Astrocyte (in vitro differentiated cells and primary cell): ENCODE measurements at regions not wholly inside any gene's neighbourhood (a gene's known extent, or its start where the extent isn't known, plus 50 kb on each side); places are given as distances from the start of the nearest gene placed in this dataset.

Experiments used
- EZH2 ChIP-seq: IDR thresholded peaks from 2 replicates; pipeline ENCODE4 v1.6.1; 2012; ENCODE audit warnings: mild to moderate bottlenecking, low read length, inconsistent platforms; ENCODE audit not compliant: insufficient read depth
- TF ChIP-seq, protein P1 (sequence below): IDR thresholded peaks from 2 replicates; pipeline ENCODE4 v1.5.1; 2011; ENCODE audit warnings: low read depth, mild to moderate bottlenecking, inconsistent platforms, low read length, moderate library complexity; ENCODE audit not compliant: insufficient read depth

DNA sequence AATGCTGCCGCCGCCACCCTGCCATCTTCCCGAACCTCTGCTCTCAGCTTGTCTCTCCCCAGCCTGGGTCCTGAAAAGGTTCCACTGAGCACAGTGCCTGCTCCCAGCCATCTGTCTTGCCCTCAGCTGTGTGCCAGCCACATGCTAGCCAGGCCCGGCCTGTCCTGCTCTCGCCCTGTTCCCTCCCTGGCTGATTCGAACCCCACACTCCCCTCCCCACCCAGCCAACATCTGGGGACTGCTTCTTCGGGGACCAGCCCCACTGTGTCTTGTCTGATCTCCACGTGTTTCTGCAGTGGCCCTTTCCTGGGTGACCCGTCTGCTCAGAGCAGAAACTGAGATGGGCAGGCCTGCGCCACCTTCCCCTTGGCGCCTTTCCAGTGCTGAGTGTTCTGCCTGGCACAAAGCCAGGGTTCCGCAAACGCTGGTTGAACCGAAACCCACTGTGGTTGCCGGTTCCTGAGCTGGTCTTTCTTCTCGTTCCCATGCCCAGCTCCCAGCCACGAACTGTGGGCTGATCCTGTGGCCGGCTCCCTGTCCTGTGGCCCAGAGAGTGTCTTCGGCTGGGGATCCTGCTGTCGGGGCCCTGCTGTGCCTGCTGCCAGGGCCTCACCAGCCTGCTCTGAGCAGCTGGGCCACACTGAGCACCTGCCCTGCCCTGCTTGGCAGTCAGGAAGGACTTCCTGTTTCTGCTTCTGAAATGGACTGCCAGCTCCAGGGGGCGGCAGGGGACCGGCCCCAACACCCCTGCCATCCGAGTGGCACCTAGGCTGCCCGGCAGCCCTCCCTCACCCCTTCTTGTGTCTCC, 62.7 kb upstream of the KLF13 start:
- TF ChIP-seq, protein P1, sequence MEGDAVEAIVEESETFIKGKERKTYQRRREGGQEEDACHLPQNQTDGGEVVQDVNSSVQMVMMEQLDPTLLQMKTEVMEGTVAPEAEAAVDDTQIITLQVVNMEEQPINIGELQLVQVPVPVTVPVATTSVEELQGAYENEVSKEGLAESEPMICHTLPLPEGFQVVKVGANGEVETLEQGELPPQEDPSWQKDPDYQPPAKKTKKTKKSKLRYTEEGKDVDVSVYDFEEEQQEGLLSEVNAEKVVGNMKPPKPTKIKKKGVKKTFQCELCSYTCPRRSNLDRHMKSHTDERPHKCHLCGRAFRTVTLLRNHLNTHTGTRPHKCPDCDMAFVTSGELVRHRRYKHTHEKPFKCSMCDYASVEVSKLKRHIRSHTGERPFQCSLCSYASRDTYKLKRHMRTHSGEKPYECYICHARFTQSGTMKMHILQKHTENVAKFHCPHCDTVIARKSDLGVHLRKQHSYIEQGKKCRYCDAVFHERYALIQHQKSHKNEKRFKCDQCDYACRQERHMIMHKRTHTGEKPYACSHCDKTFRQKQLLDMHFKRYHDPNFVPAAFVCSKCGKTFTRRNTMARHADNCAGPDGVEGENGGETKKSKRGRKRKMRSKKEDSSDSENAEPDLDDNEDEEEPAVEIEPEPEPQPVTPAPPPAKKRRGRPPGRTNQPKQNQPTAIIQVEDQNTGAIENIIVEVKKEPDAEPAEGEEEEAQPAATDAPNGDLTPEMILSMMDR: no peak
- TF ChIP-seq EZH2: no peak
